ENCODE measurements at regions not wholly inside any gene's neighbourhood (a gene's known extent, or its start where the extent isn't known, plus 50 kb on each side); places are given as distances from the start of the nearest gene placed in this dataset.
"Not testable (repeated sequence)": the region's sequence is repeated elsewhere in the genome, so short reads cannot be mapped to it uniquely, and the experiment has no call there.

- no peak for DNase-seq
These were observed 310.7 kb upstream of the DCN start for GRCh38 chr12:91493308-91493707.

- no peak for DNase-seq
These were observed 310.0 kb upstream of the DCN start for GRCh38 chr12:91492648-91493047.

GRCh38 chr12:91490667-91491311 is 308.2 kb upstream of the DCN start:
- DNase-seq, result no peak

- DNase-seq, result no peak
These were observed 300.9 kb upstream of the DCN start for GRCh38 chr12:91483471-91483985.

GRCh38 chr12:91482231-91482630 is 299.6 kb upstream of the DCN start:
- DNase-seq, result no peak

GRCh38 chr12:91478500-91478899 is 295.9 kb upstream of the DCN start:
- no peak for DNase-seq

GRCh38 chr12:91467686-91468085 is 285.1 kb upstream of the DCN start:
- DNase-seq, result no peak

GRCh38 chr12:91461061-91461460 is 278.4 kb upstream of the DCN start:
- DNase-seq, result no peak

- DNase-seq, result no peak
These were observed 277.9 kb upstream of the DCN start for GRCh38 chr12:91460469-91460868.

- no peak for DNase-seq
These were observed 272.7 kb upstream of the DCN start for GRCh38 chr12:91455321-91455720.

GRCh38 chr12:91454179-91454578 is 271.6 kb upstream of the DCN start:
- DNase-seq, result no peak

- not testable (repeated sequence) for DNase-seq
These were observed 269.8 kb upstream of the DCN start for GRCh38 chr12:91452464-91452863.

GRCh38 chr12:91441993-91442952 is 259.7 kb upstream of the DCN start:
- DNase-seq, result no peak

GRCh38 chr12:91441246-91441645 is 258.6 kb upstream of the DCN start:
- DNase-seq, result no peak

- no peak for DNase-seq
These were observed 251.5 kb upstream of the DCN start for GRCh38 chr12:91434081-91434480.

- DNase-seq, result no peak
These were observed 250.1 kb upstream of the DCN start for GRCh38 chr12:91432755-91433154.

- DNase-seq, result no peak
These were observed 249.5 kb upstream of the DCN start for GRCh38 chr12:91432089-91432488.

- no peak for DNase-seq
These were observed 241.9 kb upstream of the DCN start for GRCh38 chr12:91424506-91424905.

- DNase-seq, result no peak
These were observed 241.1 kb upstream of the DCN start for GRCh38 chr12:91423693-91424050.

GRCh38 chr12:91422811-91423692 is 240.4 kb upstream of the DCN start:
- DNase-seq, result no peak

- no peak for DNase-seq
These were observed 239.5 kb upstream of the DCN start for GRCh38 chr12:91422127-91422526.

GRCh38 chr12:91419809-91420208 is 237.2 kb upstream of the DCN start:
- DNase-seq, result no peak
